ENCODE measurements at regions not wholly inside any gene's neighbourhood (a gene's known extent, or its start where the extent isn't known, plus 50 kb on each side); places are given as distances from the start of the nearest gene placed in this dataset.

DNA sequence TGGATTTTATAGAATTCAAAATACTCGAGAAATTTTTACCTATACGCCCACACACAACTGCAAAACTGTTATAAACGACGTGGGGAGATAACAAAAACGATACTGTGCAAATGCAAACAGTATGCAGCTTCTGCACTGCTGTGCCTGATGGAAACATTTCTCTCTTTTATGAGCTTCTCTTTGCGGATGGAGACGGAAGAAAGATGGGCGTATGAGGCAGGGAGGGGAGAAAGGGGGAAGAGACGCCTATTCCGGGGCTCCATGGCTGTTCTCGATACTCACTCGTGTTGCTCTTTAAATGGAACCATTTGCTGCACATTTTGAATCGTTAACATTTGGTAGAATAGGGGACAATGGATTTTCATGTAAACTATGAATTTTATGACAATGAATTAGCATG is 69.1 kb upstream of the EXOC2 start:
- no peaks in the 10 kb centered on the region for H3K27me3 ChIP-seq (replicated peaks; ENCODE audit: control insufficient read depth, insufficient read depth, low read length, poor library complexity, severe bottlenecking)
- no peaks in the 10 kb centered on the region for H3K9me3 ChIP-seq (ENCODE audit: control insufficient read depth, low read length)
- H3K4me1 ChIP-seq (ENCODE audit: control insufficient read depth, insufficient read depth, low read length, poor library complexity, severe bottlenecking): no peaks in the 10 kb centered on the region
- H3K4me3 ChIP-seq (ENCODE audit: insufficient read depth, low read depth, low read length, poor library complexity, severe bottlenecking): no peak overlapping the region
- DNase-seq: no peak
- H3K36me3 ChIP-seq (ENCODE audit: control insufficient read depth, insufficient read depth, low read length): no peaks in the 10 kb centered on the region
- H3K27ac ChIP-seq (ENCODE audit: insufficient read depth, low read length, poor library complexity, severe bottlenecking): no peak overlapping the region

DNA sequence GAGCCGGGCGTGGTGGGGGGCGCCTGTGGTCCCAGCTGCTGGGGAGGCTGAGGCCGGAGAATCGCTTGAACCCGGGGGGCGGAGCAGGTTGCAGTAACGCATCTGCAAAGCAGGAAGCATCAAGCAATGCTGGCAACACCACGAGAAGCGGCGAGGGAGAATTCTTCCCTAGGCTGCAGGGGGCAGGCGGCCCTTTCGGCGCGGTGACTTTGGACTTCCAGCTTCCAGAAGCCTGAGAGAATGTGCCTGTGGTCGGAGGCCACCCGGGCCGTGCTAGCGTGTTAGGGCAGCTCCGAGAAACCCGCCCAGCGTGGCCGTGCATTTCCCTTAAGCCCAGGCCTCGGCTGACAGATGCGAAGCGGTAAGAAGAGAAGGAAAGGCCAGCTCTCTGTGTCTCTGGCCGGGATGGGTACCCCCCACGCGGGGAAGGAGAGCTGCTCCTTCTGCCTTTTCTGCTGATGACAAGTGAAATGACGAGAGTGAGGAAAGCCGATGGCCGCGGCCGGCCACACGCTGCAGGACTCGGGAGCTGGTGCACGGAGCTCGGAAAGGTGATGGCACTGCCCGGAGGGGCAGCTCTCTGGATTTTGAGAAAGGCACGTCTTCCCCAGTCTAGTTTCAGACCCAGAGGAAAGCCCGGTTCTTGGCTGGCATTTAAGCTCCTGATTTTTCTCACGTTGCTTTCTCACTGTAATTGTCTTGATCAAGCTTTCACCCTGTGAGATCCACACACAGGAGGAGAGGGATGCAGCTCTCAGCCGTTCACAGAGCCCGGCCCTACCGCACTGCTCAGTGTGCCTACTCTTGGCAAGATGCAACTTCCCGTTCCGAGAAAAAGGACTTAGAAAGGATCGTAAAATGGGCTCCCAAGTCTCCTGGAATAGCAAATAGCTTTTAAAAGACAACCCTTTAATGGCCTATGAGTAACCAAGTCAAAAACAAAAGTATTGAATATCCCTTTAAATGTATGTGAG is 68.3 kb upstream of the EXOC2 start:
- DNase-seq: no peak
- no peak overlapping the region for H3K4me3 ChIP-seq (ENCODE audit: insufficient read depth, low read depth, low read length, poor library complexity, severe bottlenecking)
- H3K9me3 ChIP-seq (ENCODE audit: control insufficient read depth, low read length): no peaks in the 10 kb centered on the region
- H3K27me3 ChIP-seq (replicated peaks; ENCODE audit: control insufficient read depth, insufficient read depth, low read length, poor library complexity, severe bottlenecking): no peaks in the 10 kb centered on the region
- H3K36me3 ChIP-seq (ENCODE audit: control insufficient read depth, insufficient read depth, low read length): no peaks in the 10 kb centered on the region
- H3K27ac ChIP-seq (ENCODE audit: insufficient read depth, low read length, poor library complexity, severe bottlenecking): no peak overlapping the region
- no peaks in the 10 kb centered on the region for H3K4me1 ChIP-seq (ENCODE audit: control insufficient read depth, insufficient read depth, low read length, poor library complexity, severe bottlenecking)

- Histone ChIP-seq H3K36me3 (ENCODE audit: control insufficient read depth, insufficient read depth, low read length) (no peaks in the 10 kb centered on the region), H3K4me3 (ENCODE audit: insufficient read depth, low read depth, low read length, poor library complexity, severe bottlenecking) (no peak overlapping the region)
Measured at GRCh38 chr6:759729-760128, 66.8 kb upstream of the EXOC2 start.

GRCh38 chr6:756224-756623 is 63.3 kb upstream of the EXOC2 start:
- no peak overlapping the region for H3K27ac ChIP-seq (ENCODE audit: insufficient read depth, low read length, poor library complexity, severe bottlenecking)
- H3K27me3 ChIP-seq (replicated peaks; ENCODE audit: control insufficient read depth, insufficient read depth, low read length, poor library complexity, severe bottlenecking): no peaks in the 10 kb centered on the region
- no peak for DNase-seq
- no peaks in the 10 kb centered on the region for H3K4me1 ChIP-seq (ENCODE audit: control insufficient read depth, insufficient read depth, low read length, poor library complexity, severe bottlenecking)
- H3K4me3 ChIP-seq (ENCODE audit: insufficient read depth, low read depth, low read length, poor library complexity, severe bottlenecking): no peak overlapping the region
- no peaks in the 10 kb centered on the region for H3K9me3 ChIP-seq (ENCODE audit: control insufficient read depth, low read length)
- no peaks in the 10 kb centered on the region for H3K36me3 ChIP-seq (ENCODE audit: control insufficient read depth, insufficient read depth, low read length)

More at GRCh38 chr6:759729-760128, 66.8 kb upstream of the EXOC2 start:
- Histone ChIP-seq H3K27ac (ENCODE audit: insufficient read depth, low read length, poor library complexity, severe bottlenecking) (no peak overlapping the region), H3K27me3 (replicated peaks; ENCODE audit: control insufficient read depth, insufficient read depth, low read length, poor library complexity, severe bottlenecking) (no peaks in the 10 kb centered on the region), H3K9me3 (ENCODE audit: control insufficient read depth, low read length) (no peaks in the 10 kb centered on the region), H3K4me1 (ENCODE audit: control insufficient read depth, insufficient read depth, low read length, poor library complexity, severe bottlenecking) (no peaks in the 10 kb centered on the region)
- DNase-seq: no peak

GRCh38 chr6:754202-754601 is 61.3 kb upstream of the EXOC2 start:
- no peaks in the 10 kb centered on the region for H3K9me3 ChIP-seq (ENCODE audit: control insufficient read depth, low read length)
- DNase-seq: no peak
- H3K27ac ChIP-seq (ENCODE audit: insufficient read depth, low read length, poor library complexity, severe bottlenecking): no peak overlapping the region
- H3K4me3 ChIP-seq (ENCODE audit: insufficient read depth, low read depth, low read length, poor library complexity, severe bottlenecking): no peak overlapping the region
- H3K36me3 ChIP-seq (ENCODE audit: control insufficient read depth, insufficient read depth, low read length): no peaks in the 10 kb centered on the region
- H3K4me1 ChIP-seq (ENCODE audit: control insufficient read depth, insufficient read depth, low read length, poor library complexity, severe bottlenecking): no peaks in the 10 kb centered on the region
- H3K27me3 ChIP-seq (replicated peaks; ENCODE audit: control insufficient read depth, insufficient read depth, low read length, poor library complexity, severe bottlenecking): no peaks in the 10 kb centered on the region

DNA sequence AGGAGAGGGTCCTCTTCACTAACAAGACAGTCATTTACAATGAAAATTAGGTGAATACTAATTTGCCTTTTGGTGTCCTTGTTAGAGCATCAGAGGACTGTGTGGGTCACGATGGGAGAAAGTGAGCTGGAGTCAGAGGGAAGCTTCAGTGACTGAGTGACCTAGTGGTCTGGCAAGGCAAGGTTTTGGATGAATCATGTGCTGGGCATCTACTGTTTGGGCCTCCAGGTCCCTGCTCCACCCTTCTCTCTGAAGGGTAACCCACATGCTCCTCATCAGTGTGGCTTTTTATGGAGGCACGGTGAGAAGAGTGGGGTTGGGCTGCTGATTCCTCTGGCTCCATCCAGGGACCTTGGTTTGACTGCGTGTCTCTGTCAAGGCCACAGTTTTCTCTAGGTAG is 60.5 kb upstream of the EXOC2 start:
- DNase-seq: no peak
- Histone ChIP-seq H3K27me3 (replicated peaks; ENCODE audit: control insufficient read depth, insufficient read depth, low read length, poor library complexity, severe bottlenecking) (no peaks in the 10 kb centered on the region), H3K27ac (ENCODE audit: insufficient read depth, low read length, poor library complexity, severe bottlenecking) (no peak overlapping the region), H3K4me1 (ENCODE audit: control insufficient read depth, insufficient read depth, low read length, poor library complexity, severe bottlenecking) (no peaks in the 10 kb centered on the region), H3K9me3 (ENCODE audit: control insufficient read depth, low read length) (no peaks in the 10 kb centered on the region), H3K4me3 (ENCODE audit: insufficient read depth, low read depth, low read length, poor library complexity, severe bottlenecking) (no peak overlapping the region), H3K36me3 (ENCODE audit: control insufficient read depth, insufficient read depth, low read length) (no peaks in the 10 kb centered on the region)

- Histone ChIP-seq H3K36me3 (ENCODE audit: control insufficient read depth, insufficient read depth, low read length) (no peaks in the 10 kb centered on the region), H3K9me3 (ENCODE audit: control insufficient read depth, low read length) (no peaks in the 10 kb centered on the region), H3K27me3 (replicated peaks; ENCODE audit: control insufficient read depth, insufficient read depth, low read length, poor library complexity, severe bottlenecking) (no peaks in the 10 kb centered on the region), H3K4me3 (ENCODE audit: insufficient read depth, low read depth, low read length, poor library complexity, severe bottlenecking) (no peak overlapping the region), H3K27ac (ENCODE audit: insufficient read depth, low read length, poor library complexity, severe bottlenecking) (no peak overlapping the region), H3K4me1 (ENCODE audit: control insufficient read depth, insufficient read depth, low read length, poor library complexity, severe bottlenecking) (no peaks in the 10 kb centered on the region)
- no peak for DNase-seq
Measured at GRCh38 chr6:752438-752837, 59.5 kb upstream of the EXOC2 start.

DNA sequence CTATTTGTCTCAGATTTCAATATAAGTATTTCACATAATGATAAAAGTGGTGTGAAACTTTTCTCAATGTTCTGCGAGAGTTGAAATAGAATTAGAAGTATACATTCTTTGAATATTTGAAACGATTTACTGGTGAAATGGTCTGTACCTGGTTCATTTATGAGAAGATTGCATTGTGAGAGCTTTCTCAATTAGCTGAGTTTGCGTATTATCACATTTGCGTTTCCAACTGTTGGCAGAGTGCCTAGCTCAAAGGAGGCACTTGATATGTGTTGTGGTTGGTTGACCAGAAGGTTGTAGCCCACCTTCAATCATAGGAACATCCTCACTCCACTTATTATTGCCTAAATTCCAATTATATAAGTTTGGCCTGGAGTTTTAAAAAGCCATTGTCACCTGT is 58.8 kb upstream of the EXOC2 start:
- DNase-seq: no peak
- H3K9me3 ChIP-seq (ENCODE audit: control insufficient read depth, low read length): no peaks in the 10 kb centered on the region

DNA sequence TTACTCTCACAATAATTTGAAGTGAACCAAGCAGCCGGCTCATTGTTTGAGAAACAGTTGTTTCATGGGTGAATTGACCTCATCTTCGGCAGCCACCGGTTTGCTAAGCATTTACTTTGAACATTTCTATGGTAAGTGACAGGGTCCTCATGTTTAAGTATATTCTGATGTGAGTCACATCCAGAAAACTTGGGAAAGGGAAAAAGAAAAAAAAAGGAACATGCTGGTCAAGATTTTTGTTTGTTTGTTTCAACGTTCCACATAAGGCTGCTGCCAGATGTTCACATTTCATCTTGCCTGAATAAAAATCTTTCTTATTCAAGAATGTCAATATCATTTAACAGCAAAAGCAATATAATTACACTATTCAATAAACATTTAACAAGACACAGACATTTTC is 55.0 kb upstream of the EXOC2 start:
- Histone ChIP-seq H3K27ac (ENCODE audit: insufficient read depth, low read length, poor library complexity, severe bottlenecking) (no peak overlapping the region), H3K4me3 (ENCODE audit: insufficient read depth, low read depth, low read length, poor library complexity, severe bottlenecking) (no peak overlapping the region), H3K36me3 (ENCODE audit: control insufficient read depth, insufficient read depth, low read length) (no peaks in the 10 kb centered on the region), H3K9me3 (ENCODE audit: control insufficient read depth, low read length) (no peaks in the 10 kb centered on the region), H3K4me1 (ENCODE audit: control insufficient read depth, insufficient read depth, low read length, poor library complexity, severe bottlenecking) (no peaks in the 10 kb centered on the region), H3K27me3 (replicated peaks; ENCODE audit: control insufficient read depth, insufficient read depth, low read length, poor library complexity, severe bottlenecking) (no peaks in the 10 kb centered on the region)
- no peak for DNase-seq

More for the DNA sequence above, 58.8 kb upstream of the EXOC2 start:
- Histone ChIP-seq H3K27ac (ENCODE audit: insufficient read depth, low read length, poor library complexity, severe bottlenecking) (no peak overlapping the region), H3K4me3 (ENCODE audit: insufficient read depth, low read depth, low read length, poor library complexity, severe bottlenecking) (no peak overlapping the region), H3K36me3 (ENCODE audit: control insufficient read depth, insufficient read depth, low read length) (no peaks in the 10 kb centered on the region), H3K4me1 (ENCODE audit: control insufficient read depth, insufficient read depth, low read length, poor library complexity, severe bottlenecking) (no peaks in the 10 kb centered on the region), H3K27me3 (replicated peaks; ENCODE audit: control insufficient read depth, insufficient read depth, low read length, poor library complexity, severe bottlenecking) (no peaks in the 10 kb centered on the region)

DNA sequence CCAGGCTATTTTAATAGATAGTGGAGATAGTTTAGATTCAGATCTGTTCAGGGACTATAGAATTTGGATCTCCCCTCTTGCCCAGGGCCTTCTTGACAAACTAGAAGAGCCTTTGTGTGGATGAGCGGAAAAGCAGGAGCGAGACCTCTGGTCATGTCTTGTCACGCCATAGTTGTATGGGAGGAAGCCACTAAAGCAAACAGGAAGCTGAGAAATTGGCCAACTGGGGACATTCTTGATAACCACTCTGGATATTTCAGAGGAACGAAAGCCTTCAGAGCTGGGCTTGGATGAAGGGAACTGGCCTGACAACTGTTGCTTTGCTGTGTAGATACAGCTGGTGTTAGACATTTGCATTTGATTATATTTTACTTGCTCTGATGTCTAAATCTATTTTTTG is 54.1 kb upstream of the EXOC2 start:
- no peaks in the 10 kb centered on the region for H3K36me3 ChIP-seq (ENCODE audit: control insufficient read depth, insufficient read depth, low read length)

More for the DNA sequence above, 54.1 kb upstream of the EXOC2 start:
- DNase-seq: no peak
- Histone ChIP-seq H3K9me3 (ENCODE audit: control insufficient read depth, low read length) (no peaks in the 10 kb centered on the region), H3K27ac (ENCODE audit: insufficient read depth, low read length, poor library complexity, severe bottlenecking) (no peak overlapping the region), H3K4me3 (ENCODE audit: insufficient read depth, low read depth, low read length, poor library complexity, severe bottlenecking) (no peak overlapping the region), H3K4me1 (ENCODE audit: control insufficient read depth, insufficient read depth, low read length, poor library complexity, severe bottlenecking) (no peaks in the 10 kb centered on the region), H3K27me3 (replicated peaks; ENCODE audit: control insufficient read depth, insufficient read depth, low read length, poor library complexity, severe bottlenecking) (no peaks in the 10 kb centered on the region)

Data from effector memory CD4-positive, alpha-beta T cell (primary cell).